Esophagus (tissue), 2 donors: ENCODE measurements at regions not wholly inside any gene's neighbourhood (a gene's known extent, or its start where the extent isn't known, plus 50 kb on each side); places are given as distances from the start of the nearest gene placed in this dataset.
"Not testable (repeated sequence)": the region's sequence is repeated elsewhere in the genome, so short reads cannot be mapped to it uniquely, and the experiment has no call there.

Source experiments
- H3K27ac ChIP-seq, 2 donors: one replicate each; pipeline ENCODE4 v1.5.1; 2013; ENCODE audit warnings: low read depth in 2 of 2, mild to moderate bottlenecking in 2 of 2, inconsistent platforms in 1 of 2, low read length in 1 of 2, moderate library complexity in 1 of 2
- H3K27me3 ChIP-seq, 2 donors: one replicate each; pipeline ENCODE4 v1.6.1; 2013; ENCODE audit warnings: low read length in 2 of 2, control low read depth in 1 of 2, mild to moderate bottlenecking in 1 of 2; ENCODE audit not compliant: insufficient read depth in 2 of 2, control insufficient read depth in 1 of 2
- H3K36me3 ChIP-seq, 2 donors: one replicate each; pipeline ENCODE4 v1.6.1; 2013; ENCODE audit warnings: low read length in 1 of 2; ENCODE audit not compliant: control insufficient read depth in 2 of 2, insufficient read depth in 2 of 2
- H3K4me1 ChIP-seq, 2 donors: one replicate each; pipeline ENCODE4 v1.6.1; 2013; ENCODE audit warnings: low read length in 1 of 2; ENCODE audit not compliant: control insufficient read depth in 2 of 2, insufficient read depth in 2 of 2
- H3K4me3 ChIP-seq, 2 donors: one replicate each; pipeline ENCODE4 v1.5.1; 2013; ENCODE audit warnings: low read length in 2 of 2, mild to moderate bottlenecking in 2 of 2, low read depth in 1 of 2, moderate library complexity in 1 of 2
- H3K9me3 ChIP-seq, 2 donors: one replicate each; pipeline ENCODE4 v1.6.1; 2013; ENCODE audit warnings: mild to moderate bottlenecking in 2 of 2, low read depth in 1 of 2, low read length in 1 of 2, moderate library complexity in 1 of 2; ENCODE audit not compliant: control insufficient read depth in 2 of 2, insufficient read depth in 1 of 2
- WGBS, 2 donors: extraction: QIAGEN DNeasy Blood & Tissue Kit; methylation state at CpG; one replicate each; pipeline ENCODE4 v1.1.7; 2013; 5-methylcytosine and 5-hydroxymethylcytosine counted together
- donor health status: healthy with polysubstance abuse.
- donor health status: Bipolar disorder and iron deficiency.

GRCh38 chr2:87425191-87425590 is 322.7 kb upstream of the PLGLB2 start:
- H3K27ac ChIP-seq, H3K4me1 ChIP-seq, H3K4me3 ChIP-seq, H3K36me3 ChIP-seq, H3K27me3 ChIP-seq, H3K9me3 ChIP-seq: not testable (repeated sequence)
- 60 to 67% methylated on average over 3 of the region's 3 CpGs for WGBS, 2 donors

DNA sequence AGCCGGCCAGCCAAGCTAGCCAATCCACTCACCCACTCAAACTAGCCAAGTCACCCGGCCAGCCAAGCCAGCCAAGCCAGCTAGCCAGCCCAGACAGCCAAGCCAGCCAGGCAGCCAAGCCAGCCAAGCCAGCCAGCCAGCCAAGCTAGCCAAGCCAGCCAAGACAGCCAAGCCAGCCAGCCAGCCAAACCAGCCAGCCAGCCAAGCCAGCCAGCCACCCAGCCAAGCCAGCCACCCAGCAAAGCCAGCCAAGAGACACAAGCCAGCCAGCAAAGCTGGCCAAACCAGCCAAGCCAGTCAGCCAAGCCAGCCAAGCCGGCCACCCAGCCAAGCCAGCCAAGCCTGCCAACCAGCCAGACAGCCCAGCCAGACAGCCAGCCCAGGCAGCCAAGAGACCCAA is 322.2 kb upstream of the PLGLB2 start:
- H3K27me3 ChIP-seq, H3K27ac ChIP-seq, H3K36me3 ChIP-seq, H3K9me3 ChIP-seq, H3K4me3 ChIP-seq, H3K4me1 ChIP-seq: not testable (repeated sequence)
- 58 to 73% methylated on average over 3 of the region's 3 CpGs for WGBS, 2 donors

DNA sequence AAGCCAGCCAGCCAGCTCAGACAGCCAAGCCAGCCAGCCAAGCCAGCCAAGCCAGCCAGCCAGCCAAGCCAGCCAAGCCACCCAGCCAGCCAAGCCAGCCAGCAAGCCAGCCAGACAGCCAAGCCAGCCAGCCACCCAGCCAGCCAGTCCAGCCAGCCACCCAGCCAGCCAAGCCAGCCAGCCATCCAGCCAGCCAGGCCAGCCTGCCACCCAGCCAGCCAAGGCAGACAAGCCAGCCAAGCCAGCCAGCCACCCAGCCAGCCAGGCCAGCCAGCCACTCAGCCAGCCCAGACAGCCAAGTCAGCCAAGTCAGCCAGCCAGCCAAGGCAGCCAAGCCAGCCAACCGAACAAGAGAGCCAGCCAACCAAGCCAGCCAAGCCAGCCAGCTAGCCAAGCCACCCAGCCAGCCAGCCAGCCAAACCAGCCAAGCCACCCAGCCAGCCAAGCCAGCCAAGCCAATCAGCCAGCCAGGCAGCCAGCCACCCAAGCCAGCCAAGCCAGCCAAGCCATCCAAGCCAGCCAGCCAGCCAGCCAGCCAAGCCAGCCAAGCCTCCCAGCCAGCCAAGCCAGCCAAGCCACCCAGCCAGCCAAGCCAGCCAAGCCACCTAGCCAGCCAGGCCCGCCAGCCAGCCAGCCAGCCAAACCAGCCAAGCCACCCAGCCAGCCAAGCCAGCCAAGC is 319.3 kb upstream of the PLGLB2 start:
- H3K27ac ChIP-seq, H3K9me3 ChIP-seq, H3K27me3 ChIP-seq, H3K4me1 ChIP-seq, H3K4me3 ChIP-seq, H3K36me3 ChIP-seq: not testable (repeated sequence)
- 53 to 63% methylated on average over 2 of the region's 2 CpGs for WGBS, 2 donors

DNA sequence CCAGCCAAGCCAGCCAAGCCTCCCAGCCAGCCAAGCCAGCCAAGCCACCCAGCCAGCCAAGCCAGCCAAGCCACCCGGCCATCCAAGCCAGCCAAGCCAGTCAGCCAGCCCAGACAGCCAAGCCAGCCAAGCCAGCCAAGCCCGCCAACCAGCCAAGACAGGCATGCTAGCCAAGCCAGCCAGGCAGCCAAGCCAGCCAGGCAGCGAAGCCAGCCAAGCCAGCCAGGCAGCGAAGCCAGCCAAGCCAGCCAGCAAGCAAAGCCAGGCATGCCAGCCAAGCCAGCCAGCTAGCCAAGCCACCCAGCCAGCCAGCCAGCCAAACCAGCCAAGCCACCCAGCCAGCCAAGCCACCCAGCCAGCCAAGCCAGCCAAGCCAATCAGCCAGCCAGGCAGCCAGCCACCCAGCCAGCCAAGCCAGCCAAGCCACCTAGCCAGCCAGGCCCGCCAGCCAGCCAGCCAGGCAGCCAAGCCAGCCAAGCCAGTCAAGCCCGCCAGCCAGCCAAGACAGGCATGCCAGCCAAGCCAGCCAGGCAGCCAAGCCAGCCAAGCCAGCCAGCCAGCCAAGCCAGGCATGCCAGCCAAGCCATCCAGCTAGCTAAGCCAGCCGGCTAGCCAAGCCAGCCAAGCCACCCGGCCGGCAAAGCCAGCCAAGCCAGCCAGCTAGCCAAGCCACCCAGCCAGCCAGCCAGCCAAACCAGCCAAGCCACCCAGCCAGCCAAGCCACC is 318.5 kb upstream of the PLGLB2 start:
- not testable (repeated sequence) for H3K4me1 ChIP-seq, H3K4me3 ChIP-seq, H3K27me3 ChIP-seq, H3K9me3 ChIP-seq, H3K27ac ChIP-seq, H3K36me3 ChIP-seq
- 58 to 68% methylated on average over 8 to 9 of the region's 9 CpGs for WGBS, 2 donors

DNA sequence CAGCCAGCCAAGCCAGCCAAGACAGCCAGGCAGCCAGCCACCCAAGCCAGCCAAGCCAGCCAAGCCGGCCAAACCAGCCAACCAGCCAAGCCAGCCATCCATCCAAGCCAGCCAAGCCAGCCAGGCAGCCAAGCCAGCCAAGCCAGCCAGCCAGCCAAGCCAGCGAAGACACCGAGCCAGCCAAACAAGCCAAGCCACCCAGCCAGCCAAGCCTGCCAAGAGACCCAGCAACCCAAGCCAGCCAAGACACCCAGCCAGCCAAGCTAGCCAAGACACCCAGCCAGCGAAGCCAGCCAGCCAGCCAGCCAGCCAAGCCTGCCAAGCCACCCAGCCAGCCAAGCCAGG is 318.0 kb upstream of the PLGLB2 start:
- not testable (repeated sequence) for H3K4me1 ChIP-seq, H3K4me3 ChIP-seq, H3K36me3 ChIP-seq, H3K9me3 ChIP-seq, H3K27ac ChIP-seq, H3K27me3 ChIP-seq
- 46 to 51% methylated on average over 3 of the region's 4 CpGs for WGBS, 2 donors

DNA sequence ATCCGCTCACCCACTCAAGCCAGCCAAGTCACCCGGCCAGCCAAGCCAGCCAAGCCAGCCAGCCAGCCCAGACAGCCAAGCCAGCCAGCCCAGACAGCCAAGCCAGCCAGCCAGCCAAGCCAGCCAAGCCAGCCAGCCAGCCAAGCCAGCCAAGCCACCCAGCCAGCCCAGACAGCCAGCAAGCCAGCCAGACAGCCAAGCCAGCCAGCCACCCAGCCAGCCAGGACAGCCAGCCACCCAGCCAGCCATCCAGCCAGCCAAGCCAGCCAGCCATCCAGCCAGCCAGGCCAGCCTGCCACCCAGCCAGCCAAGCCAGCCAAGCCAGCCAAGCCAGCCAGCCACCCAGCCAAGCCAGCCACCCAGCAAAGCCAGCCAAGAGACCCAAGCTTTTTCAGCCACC is 316.8 kb upstream of the PLGLB2 start:
- 50% methylated on average over 1 of the region's 2 CpGs; no CpG with 5 or more reads in 1 of the 2 donors for WGBS, 2 donors
- not testable (repeated sequence) for H3K4me3 ChIP-seq, H3K27ac ChIP-seq, H3K9me3 ChIP-seq, H3K4me1 ChIP-seq, H3K36me3 ChIP-seq, H3K27me3 ChIP-seq

- not testable (repeated sequence) for H3K36me3 ChIP-seq, H3K27me3 ChIP-seq, H3K4me3 ChIP-seq, H3K4me1 ChIP-seq, H3K27ac ChIP-seq, H3K9me3 ChIP-seq
- WGBS, 2 donors = 35 to 45% methylated on average over 1 of the region's 2 CpGs
Observed at GRCh38 chr2:87432711-87433453, 315.0 kb upstream of the PLGLB2 start.

- H3K4me1 ChIP-seq, H3K27ac ChIP-seq, H3K9me3 ChIP-seq, H3K36me3 ChIP-seq, H3K27me3 ChIP-seq, H3K4me3 ChIP-seq: not testable (repeated sequence)
- 93 to 96% methylated on average over 3 of the region's 4 CpGs for WGBS, 2 donors
Observed at GRCh38 chr2:87436007-87436406, 311.9 kb upstream of the PLGLB2 start.

DNA sequence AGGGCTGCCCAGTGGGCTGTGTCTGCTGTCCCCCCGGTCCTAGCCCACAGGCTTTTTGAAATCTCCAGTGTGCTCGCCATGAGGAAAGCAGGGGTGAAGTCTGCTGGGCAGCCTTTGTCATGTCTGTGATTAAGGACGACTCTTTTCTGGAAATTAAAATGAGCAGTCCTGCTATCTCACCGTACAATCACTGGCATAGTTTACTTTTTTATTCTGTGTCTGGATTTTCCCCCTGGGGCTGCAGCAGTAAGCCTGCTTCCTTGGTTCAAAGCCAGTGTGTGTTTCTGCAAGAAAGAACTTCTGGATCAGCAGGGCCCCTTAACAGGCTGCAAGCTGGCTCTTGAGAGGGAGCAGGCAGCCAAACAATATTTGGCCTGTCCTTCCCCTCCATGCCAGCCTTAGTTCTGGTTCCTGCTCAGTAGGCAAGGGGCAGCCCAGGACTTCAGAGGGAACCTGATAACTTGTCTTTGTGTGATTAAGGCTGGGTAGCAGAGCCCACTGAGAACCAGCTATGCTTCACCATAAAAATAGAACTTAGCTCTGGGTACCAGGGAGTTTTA is 310.1 kb upstream of the PLGLB2 start:
- 28 to 52% methylated on average over 3 of the region's 4 CpGs for WGBS, 2 donors
- not testable (repeated sequence) for H3K27ac ChIP-seq

More for the DNA sequence above, 310.1 kb upstream of the PLGLB2 start:
- not testable (repeated sequence) for H3K4me1 ChIP-seq, H3K9me3 ChIP-seq, H3K4me3 ChIP-seq, H3K27me3 ChIP-seq, H3K36me3 ChIP-seq
